Thyroid gland (tissue), 4 donors: ENCODE measurements at regions not wholly inside any gene's neighbourhood (a gene's known extent, or its start where the extent isn't known, plus 50 kb on each side); places are given as distances from the start of the nearest gene placed in this dataset.

Experiments used
- DNase-seq, 2 donors: peaks; one replicate each; pipeline ENCODE4 v3.0.0-alpha.2; 2019
- H3K27ac ChIP-seq, 3 donors: fragments of 200-600 bp; sonication (generic); 1 replicate in 2 of 3; 2 replicates in 1 of 3; pipeline ENCODE4 v1.5.1; 2016 to 2019; ENCODE audit warnings: mild to moderate bottlenecking in 1 of 3, moderate library complexity in 1 of 3
- H3K27me3 ChIP-seq: fragments of 200-600 bp; sonication (generic); one replicate; pipeline ENCODE4 v1.5.1; 2019
- H3K36me3 ChIP-seq, 2 donors: fragments of 200-600 bp; sonication (generic); one replicate each; pipeline ENCODE4 v1.5.1; 2016 to 2019
- H3K4me1 ChIP-seq, 2 donors: fragments of 200-600 bp; sonication (generic); one replicate each; pipeline ENCODE4 v1.5.1; 2017 to 2019
- H3K4me3 ChIP-seq, 3 donors: fragments of 200-600 bp; sonication (generic); replicated peaks in 1 of 3; 1 replicate in 2 of 3; 2 replicates in 1 of 3; pipeline ENCODE4 v1.5.1; 2016; ENCODE audit warnings: mild to moderate bottlenecking in 1 of 3
- H3K9me3 ChIP-seq: fragments of 200-600 bp; sonication (generic); one replicate; pipeline ENCODE4 v1.5.1; 2017
- CTCF ChIP-seq, 6 experiments: fragments of 200-600 bp in 3 of 6; fragments of 450-650 bp in 3 of 6; sonication (generic) in 3 of 6; IDR thresholded peaks; one replicate each; pipeline ENCODE4 v1.5.1; 2016 to 2019; ENCODE audit warnings: antibody characterized with exemption in 6 of 6, mild to moderate bottlenecking in 2 of 6, inconsistent platforms in 1 of 6, moderate library complexity in 1 of 6
- POLR2A ChIP-seq, 2 donors: fragments of 450-650 bp; IDR thresholded peaks; one replicate each; pipeline ENCODE4 v1.6.1; 2017; ENCODE audit warnings: antibody characterized with exemption in 2 of 2, mild to moderate bottlenecking in 2 of 2, moderate library complexity in 1 of 2
- WGBS, 2 donors: methylation state at CpG; one replicate each; pipeline ENCODE4 v1.1.5; 2017; 5-methylcytosine and 5-hydroxymethylcytosine counted together
- intact Hi-C: fragments of 100-400 bp; cut with DNase I; formaldehyde crosslinking; loops from one replicate; pipeline ENCODE4 v1.15.1; 2023

GRCh38 chr4:111761531-111761930 lies 383.7 kb upstream of the FAM241A start:
- no peaks in the 10 kb centered on the region for H3K27me3 ChIP-seq
- DNase-seq = no peak
- intact Hi-C loops = no loop called here
- H3K27ac ChIP-seq = no peak overlapping the region
- TF ChIP-seq CTCF (IDR thresholded peaks at IDR 0.05) (no peak), POLR2A (IDR thresholded peaks at IDR 0.05) (no peak)
- no peaks in the 10 kb centered on the region for H3K4me1 ChIP-seq
- WGBS, 2 donors = 20 to 26% methylated on average over 4 of the region's 4 CpGs
- H3K36me3 ChIP-seq = no peaks in the 10 kb centered on the region
- H3K4me3 ChIP-seq = no peak overlapping the region
- no peaks in the 10 kb centered on the region for H3K9me3 ChIP-seq

- intact Hi-C loops = no loop called here
- Histone ChIP-seq H3K27me3 (no peaks in the 10 kb centered on the region), H3K4me1 (no peaks in the 10 kb centered on the region), H3K27ac (no peak overlapping the region), H3K36me3 (no peaks in the 10 kb centered on the region), H3K4me3 (no peak overlapping the region), H3K9me3 (no peaks in the 10 kb centered on the region)
- WGBS, 2 donors = 79 to 86% methylated on average over 6 to 8 of the region's 8 CpGs
- DNase-seq = no peak
- TF ChIP-seq POLR2A (IDR thresholded peaks at IDR 0.05) (no peak), CTCF (IDR thresholded peaks at IDR 0.05) (no peak)
Observed at GRCh38 chr4:111770514-111770913, 374.7 kb upstream of the FAM241A start.

- TF ChIP-seq POLR2A (IDR thresholded peaks at IDR 0.05) (no peak), CTCF (IDR thresholded peaks at IDR 0.05) (no peak)
- Histone ChIP-seq H3K27ac (no peak overlapping the region), H3K4me3 (no peak overlapping the region), H3K36me3 (no peaks in the 10 kb centered on the region), H3K9me3 (no peaks in the 10 kb centered on the region), H3K27me3 (no peaks in the 10 kb centered on the region), H3K4me1 (no peaks in the 10 kb centered on the region)
- peak; percentile 28 to 39 for DNase-seq
- WGBS, 2 donors = 20 to 32% methylated on average over 3 of the region's 3 CpGs
- intact Hi-C loops = no loop called here
Observed at GRCh38 chr4:111773858-111774257, 371.4 kb upstream of the FAM241A start.

- H3K4me3 ChIP-seq = no peak overlapping the region
- no peaks in the 10 kb centered on the region for H3K27me3 ChIP-seq
- no peaks in the 10 kb centered on the region for H3K36me3 ChIP-seq
- DNase-seq = no peak
- no peaks in the 10 kb centered on the region for H3K4me1 ChIP-seq
- TF ChIP-seq POLR2A (IDR thresholded peaks at IDR 0.05) (no peak), CTCF (IDR thresholded peaks at IDR 0.05) (no peak)
- WGBS, 2 donors = 61 to 71% methylated on average over 4 of the region's 4 CpGs
- no peaks in the 10 kb centered on the region for H3K9me3 ChIP-seq
- H3K27ac ChIP-seq = no peak overlapping the region
- intact Hi-C loops = no loop called here
Observed at GRCh38 chr4:111775556-111776297, 369.5 kb upstream of the FAM241A start.

GRCh38 chr4:111776561-111776960 lies 368.7 kb upstream of the FAM241A start:
- WGBS, 2 donors = 69 to 71% methylated on average over 1 of the region's 1 CpG
- TF ChIP-seq CTCF (IDR thresholded peaks at IDR 0.05) (no peak), POLR2A (IDR thresholded peaks at IDR 0.05) (no peak)
- no peak overlapping the region for H3K4me3 ChIP-seq
- intact Hi-C loops = no loop called here
- H3K27ac ChIP-seq = no peak overlapping the region
- H3K36me3 ChIP-seq = no peaks in the 10 kb centered on the region
- H3K27me3 ChIP-seq = no peaks in the 10 kb centered on the region
- no peaks in the 10 kb centered on the region for H3K9me3 ChIP-seq
- no peaks in the 10 kb centered on the region for H3K4me1 ChIP-seq
- DNase-seq = no peak
